ENCODE measurements at regions not wholly inside any gene's neighbourhood (a gene's known extent, or its start where the extent isn't known, plus 50 kb on each side); places are given as distances from the start of the nearest gene placed in this dataset.

DNA sequence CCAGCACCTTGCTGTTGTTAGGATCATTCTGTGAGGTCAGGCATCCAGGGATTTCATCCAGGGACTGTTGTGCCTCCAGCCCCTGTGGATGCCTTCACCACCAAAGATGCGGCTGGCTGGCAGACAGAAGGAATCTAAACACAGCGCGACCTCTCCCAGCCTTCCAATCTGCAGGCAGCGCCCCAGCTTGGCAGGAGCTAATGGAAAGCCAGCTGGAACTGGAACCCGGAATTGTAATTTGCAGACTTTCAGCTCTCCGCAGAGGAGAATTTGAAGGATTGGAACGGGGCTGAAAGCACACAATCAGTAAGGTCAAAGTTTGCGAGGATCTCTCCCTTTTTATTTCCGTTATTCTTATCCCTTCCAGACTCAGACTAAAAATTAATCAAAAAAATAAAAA is 127.8 kb downstream of the TRIB2 start:
- TF ChIP-seq, protein P1, sequence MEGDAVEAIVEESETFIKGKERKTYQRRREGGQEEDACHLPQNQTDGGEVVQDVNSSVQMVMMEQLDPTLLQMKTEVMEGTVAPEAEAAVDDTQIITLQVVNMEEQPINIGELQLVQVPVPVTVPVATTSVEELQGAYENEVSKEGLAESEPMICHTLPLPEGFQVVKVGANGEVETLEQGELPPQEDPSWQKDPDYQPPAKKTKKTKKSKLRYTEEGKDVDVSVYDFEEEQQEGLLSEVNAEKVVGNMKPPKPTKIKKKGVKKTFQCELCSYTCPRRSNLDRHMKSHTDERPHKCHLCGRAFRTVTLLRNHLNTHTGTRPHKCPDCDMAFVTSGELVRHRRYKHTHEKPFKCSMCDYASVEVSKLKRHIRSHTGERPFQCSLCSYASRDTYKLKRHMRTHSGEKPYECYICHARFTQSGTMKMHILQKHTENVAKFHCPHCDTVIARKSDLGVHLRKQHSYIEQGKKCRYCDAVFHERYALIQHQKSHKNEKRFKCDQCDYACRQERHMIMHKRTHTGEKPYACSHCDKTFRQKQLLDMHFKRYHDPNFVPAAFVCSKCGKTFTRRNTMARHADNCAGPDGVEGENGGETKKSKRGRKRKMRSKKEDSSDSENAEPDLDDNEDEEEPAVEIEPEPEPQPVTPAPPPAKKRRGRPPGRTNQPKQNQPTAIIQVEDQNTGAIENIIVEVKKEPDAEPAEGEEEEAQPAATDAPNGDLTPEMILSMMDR (IDR thresholded peaks at IDR 0.05; ENCODE audit: poor library complexity, severe bottlenecking), result no peak
- Histone ChIP-seq H3K27me3 (ENCODE audit: insufficient read depth, poor library complexity, severe bottlenecking) (no peaks in the 10 kb centered on the region), H3K4me1 (ENCODE audit: insufficient read depth, poor library complexity, severe bottlenecking) (peaks cover 9% of the 10 kb centered on the region), H3K36me3 (ENCODE audit: low read depth) (no peaks in the 10 kb centered on the region), H3K9me3 (ENCODE audit: severe bottlenecking) (no peaks in the 10 kb centered on the region), H3K4me3 (ENCODE audit: severe bottlenecking) (no peak overlapping the region), H3K27ac (ENCODE audit: poor library complexity, severe bottlenecking) (no peak overlapping the region)
- DNase-seq (ENCODE audit: low spot score) (no peak), ATAC-seq (ENCODE audit: low read depth) (no peak)

DNA sequence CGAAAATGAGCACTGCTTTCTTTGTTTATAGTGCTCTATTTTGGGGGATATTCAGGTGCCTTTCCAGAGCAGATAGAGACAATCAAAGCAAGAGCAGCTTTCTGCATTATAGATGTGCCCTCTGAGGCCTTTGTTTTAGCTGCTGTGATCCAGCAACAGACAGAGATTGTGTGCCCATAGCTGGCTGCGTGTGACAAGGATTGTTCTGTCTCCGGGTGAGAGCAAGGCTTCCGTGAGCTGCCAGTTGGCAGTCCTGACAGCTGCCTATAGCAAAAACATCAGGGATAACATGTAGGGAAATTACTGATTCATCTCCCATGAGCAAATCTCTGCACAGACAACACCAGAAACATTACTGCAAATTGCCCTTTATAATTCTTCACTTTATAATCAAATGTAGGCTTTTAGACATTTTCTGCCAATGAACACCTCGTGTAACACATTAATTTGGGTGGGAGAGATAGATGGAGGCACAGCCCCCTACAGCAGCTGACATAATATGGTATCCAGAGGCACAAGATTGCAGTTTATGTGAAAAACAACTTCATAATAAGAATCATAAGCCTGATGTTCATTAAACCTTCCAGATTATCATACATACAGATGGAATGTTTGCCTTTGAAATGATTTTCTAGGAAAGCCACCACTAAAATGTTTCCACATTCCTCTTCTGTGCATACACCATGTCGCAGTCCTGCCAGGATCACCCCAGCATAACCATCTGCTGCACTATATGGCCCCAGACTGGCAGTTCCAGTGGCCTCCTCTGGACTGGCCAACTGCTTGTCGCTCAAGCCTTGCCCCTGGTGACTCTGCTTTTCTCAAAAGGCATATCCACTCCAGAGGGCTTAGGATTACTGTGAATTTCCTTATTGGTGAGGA is 131.2 kb downstream of the TRIB2 start:
- H3K36me3 ChIP-seq (ENCODE audit: low read depth), result no peaks in the 10 kb centered on the region
- H3K9me3 ChIP-seq (ENCODE audit: severe bottlenecking), result no peaks in the 10 kb centered on the region
- no peak for DNase-seq (ENCODE audit: low spot score)
- no peak for ATAC-seq (ENCODE audit: low read depth)
- TF ChIP-seq, protein P1 (IDR thresholded peaks at IDR 0.05; ENCODE audit: poor library complexity, severe bottlenecking), result no peak
- H3K4me1 ChIP-seq (ENCODE audit: insufficient read depth, poor library complexity, severe bottlenecking), result peaks cover 6% of the 10 kb centered on the region
- H3K4me3 ChIP-seq (ENCODE audit: severe bottlenecking), result no peak overlapping the region
- no peaks in the 10 kb centered on the region for H3K27me3 ChIP-seq (ENCODE audit: insufficient read depth, poor library complexity, severe bottlenecking)
- no peak overlapping the region for H3K27ac ChIP-seq (ENCODE audit: poor library complexity, severe bottlenecking)

DNA sequence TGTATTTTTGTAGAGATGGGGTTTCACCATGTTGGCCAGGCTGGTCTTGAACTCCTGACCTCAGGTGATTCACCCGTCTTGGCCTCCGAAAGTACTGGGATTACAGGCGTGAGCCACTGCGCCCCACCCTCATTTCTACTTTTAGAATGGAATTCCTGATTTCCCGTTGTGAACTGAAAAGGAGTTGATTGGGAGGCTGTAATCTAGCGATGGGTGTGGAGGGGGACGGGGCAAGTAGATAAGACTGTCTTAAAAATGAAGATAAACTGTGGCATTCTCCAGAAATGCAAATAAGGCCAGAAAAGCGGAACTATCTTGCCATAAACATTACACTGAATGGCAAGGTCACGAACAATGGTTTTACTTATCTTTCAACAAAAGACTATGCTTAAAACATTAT is 135.4 kb downstream of the TRIB2 start:
- Histone ChIP-seq H3K4me1 (ENCODE audit: insufficient read depth, poor library complexity, severe bottlenecking) (peaks cover 11% of the 10 kb centered on the region), H3K27me3 (ENCODE audit: insufficient read depth, poor library complexity, severe bottlenecking) (no peaks in the 10 kb centered on the region), H3K27ac (ENCODE audit: poor library complexity, severe bottlenecking) (no peak overlapping the region), H3K4me3 (ENCODE audit: severe bottlenecking) (no peak overlapping the region), H3K9me3 (ENCODE audit: severe bottlenecking) (no peaks in the 10 kb centered on the region), H3K36me3 (ENCODE audit: low read depth) (no peaks in the 10 kb centered on the region)
- ATAC-seq (ENCODE audit: low read depth) (no peak), DNase-seq (ENCODE audit: low spot score) (no peak)
- TF ChIP-seq, protein P1 (IDR thresholded peaks at IDR 0.05; ENCODE audit: poor library complexity, severe bottlenecking), result no peak

DNA sequence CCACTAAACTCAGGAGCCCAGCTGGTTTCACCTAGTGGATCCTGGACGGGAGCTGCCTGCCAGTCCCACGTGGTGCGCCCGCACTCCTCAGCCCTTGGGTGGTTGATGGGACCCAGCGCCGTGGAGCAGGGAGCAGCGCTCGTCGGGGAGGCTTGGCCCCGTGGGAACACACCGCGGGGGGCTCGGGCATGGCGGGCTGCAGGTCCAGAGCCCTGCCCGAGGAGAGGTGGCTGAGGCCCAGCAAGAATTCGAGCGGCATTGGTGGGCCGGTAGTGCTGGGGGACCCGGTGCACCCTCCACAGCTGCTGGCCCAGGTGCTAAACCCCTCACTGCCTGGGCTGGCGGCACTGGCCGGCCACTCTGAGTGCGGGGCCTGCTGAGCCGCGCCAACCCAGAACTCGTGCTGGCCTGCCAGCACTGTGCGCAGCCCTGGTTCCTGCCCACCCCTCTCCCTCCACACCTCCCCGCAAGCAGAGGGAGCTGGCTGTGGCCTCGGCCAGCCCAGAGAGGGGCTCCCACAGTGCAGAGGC is 137.3 kb downstream of the TRIB2 start:
- Histone ChIP-seq H3K27ac (ENCODE audit: poor library complexity, severe bottlenecking) (no peak overlapping the region), H3K36me3 (ENCODE audit: low read depth) (no peaks in the 10 kb centered on the region), H3K27me3 (ENCODE audit: insufficient read depth, poor library complexity, severe bottlenecking) (no peaks in the 10 kb centered on the region), H3K4me3 (ENCODE audit: severe bottlenecking) (no peak overlapping the region), H3K9me3 (ENCODE audit: severe bottlenecking) (no peaks in the 10 kb centered on the region), H3K4me1 (ENCODE audit: insufficient read depth, poor library complexity, severe bottlenecking) (peaks cover 24% of the 10 kb centered on the region)
- ATAC-seq (ENCODE audit: low read depth) (no peak), DNase-seq (ENCODE audit: low spot score) (no peak)
- TF ChIP-seq, protein P1 (IDR thresholded peaks at IDR 0.05; ENCODE audit: poor library complexity, severe bottlenecking), result no peak

DNA sequence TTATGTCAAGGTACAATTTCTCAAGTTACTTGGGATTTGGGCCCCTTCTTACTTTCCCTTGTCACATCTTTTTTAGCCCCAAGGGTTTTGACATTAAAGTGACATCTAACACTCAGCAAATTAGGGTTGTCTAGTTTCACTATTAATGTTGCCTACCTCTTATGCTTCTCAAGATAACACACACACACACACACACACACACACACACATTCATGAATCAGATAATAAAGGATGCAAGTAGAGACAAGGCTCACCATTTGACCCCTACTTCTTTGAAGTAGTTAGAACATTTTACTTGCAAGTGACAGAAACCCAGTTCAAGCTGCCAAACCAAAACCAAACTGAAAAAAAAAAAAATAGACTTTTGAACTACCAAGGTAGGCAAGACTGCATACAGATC is 138.8 kb downstream of the TRIB2 start:
- no peaks in the 10 kb centered on the region for H3K9me3 ChIP-seq (ENCODE audit: severe bottlenecking)
- no peak for ATAC-seq (ENCODE audit: low read depth)
- no peaks in the 10 kb centered on the region for H3K36me3 ChIP-seq (ENCODE audit: low read depth)
- DNase-seq (ENCODE audit: low spot score), result no peak
- H3K4me1 ChIP-seq (ENCODE audit: insufficient read depth, poor library complexity, severe bottlenecking), result peaks cover 24% of the 10 kb centered on the region
- H3K27ac ChIP-seq (ENCODE audit: poor library complexity, severe bottlenecking), result peak overlapping the region; percentile 89
- no peak overlapping the region for H3K4me3 ChIP-seq (ENCODE audit: severe bottlenecking)
- H3K27me3 ChIP-seq (ENCODE audit: insufficient read depth, poor library complexity, severe bottlenecking), result no peaks in the 10 kb centered on the region
- TF ChIP-seq, protein P1 (IDR thresholded peaks at IDR 0.05; ENCODE audit: poor library complexity, severe bottlenecking), result no peak

Data from RWPE2 (cell line).